A172 (cell line): ENCODE measurements at regions not wholly inside any gene's neighbourhood (a gene's known extent, or its start where the extent isn't known, plus 50 kb on each side); places are given as distances from the start of the nearest gene placed in this dataset.
A peak's percentile ranks its signal among the peaks of the same experiment; 100 is the strongest.

Experiments used
- DNase-seq: peaks from one replicate; pipeline ENCODE4 v3.0.0-alpha.2; 2015; ENCODE audit warnings: low spot score

DNA sequence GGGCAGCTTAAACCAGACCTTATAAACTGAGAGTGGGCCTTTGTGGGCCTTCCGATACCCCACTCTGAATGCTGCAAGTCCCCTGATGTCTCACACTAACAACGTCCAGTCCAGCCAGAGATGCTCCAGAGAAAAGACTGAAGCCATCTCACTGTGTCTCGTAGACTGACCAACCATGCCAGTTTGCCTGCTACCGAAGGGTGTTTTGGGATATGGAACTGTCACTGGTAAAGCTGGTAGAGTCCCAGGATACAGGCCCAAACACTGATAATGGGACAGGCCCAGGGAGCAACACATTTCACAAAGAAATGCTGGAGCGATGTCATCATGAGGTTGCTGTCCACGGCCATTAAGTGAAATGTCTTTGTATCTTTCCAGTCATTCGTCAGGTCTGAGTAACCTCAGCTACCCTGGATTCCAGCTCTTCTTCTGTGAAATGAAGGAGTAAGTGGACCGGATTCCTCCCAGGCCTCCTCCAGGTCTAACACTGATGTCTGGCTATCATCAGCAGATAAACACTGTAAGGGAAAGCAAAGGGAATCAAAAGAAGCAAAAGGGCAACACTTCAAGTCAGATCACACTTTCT lies 81.6 kb downstream of the SLC5A7 start:
- DNase-seq = no peak

DNA sequence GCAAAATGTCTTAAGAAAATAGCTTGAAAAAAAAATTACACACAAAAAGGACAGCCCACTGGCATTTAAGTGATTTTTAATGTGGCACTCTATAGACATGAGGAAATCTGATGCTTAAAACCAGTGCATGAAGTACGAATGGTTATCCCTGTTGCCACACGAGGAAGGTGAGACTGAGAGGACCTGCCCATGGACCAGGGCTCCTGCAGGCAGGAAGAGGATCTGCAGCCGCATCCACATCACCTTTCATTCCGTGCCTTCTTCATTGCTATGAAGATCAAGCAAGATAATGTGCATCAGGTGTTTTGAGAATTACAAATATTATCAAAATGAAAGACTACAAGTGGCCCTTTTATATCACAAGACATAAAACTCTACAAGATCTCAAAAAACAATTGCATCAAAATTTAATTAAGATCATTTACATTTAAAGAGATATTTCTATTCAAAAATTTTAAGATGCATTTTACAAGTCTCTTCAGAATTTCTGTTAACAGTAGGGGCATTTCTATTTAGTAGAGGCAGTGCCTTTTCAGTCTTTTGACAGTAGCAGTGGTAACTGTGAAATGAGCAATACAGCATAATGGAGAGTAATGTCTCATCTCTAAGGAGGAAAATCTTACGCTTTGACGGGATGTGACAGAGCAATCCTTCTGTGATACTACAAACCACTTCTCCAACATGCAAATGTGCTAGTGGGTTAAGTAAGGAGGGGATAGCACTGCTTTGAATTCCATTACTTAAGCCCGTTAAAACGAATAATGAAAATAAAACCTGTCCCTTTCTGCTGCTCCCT lies 83.4 kb downstream of the SLC5A7 start:
- DNase-seq = no peak

DNA sequence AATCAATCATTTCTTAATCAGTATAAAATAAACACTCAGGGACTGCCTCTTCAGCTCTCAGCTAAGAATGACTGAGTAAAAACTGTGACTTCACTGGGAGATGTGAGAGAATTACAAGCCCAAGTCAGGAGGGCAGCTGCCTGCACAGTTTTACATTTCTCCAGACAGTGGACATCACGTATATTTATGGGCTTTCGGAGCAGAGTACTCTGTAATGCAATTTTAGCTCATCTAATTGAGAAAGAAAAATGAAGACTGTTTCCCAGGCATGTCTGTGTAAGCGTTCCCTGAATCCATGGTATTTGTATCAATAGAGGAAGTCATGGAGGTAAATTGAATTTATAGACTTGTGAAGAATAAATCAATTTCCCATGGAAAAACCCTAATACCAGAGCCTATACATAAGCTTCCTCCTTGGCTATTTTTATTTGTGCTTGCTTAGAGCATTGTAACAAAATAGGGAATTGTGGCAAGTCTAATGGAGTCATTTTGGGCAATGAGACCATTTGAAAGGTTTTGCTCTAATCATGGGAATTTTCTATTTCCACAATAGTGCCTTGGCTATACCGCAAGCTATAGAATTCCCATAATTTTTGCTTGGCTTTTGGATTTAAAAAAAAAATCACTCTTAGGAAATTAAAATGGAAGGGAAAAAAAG lies 87.2 kb downstream of the SLC5A7 start:
- DNase-seq = no peak

DNA sequence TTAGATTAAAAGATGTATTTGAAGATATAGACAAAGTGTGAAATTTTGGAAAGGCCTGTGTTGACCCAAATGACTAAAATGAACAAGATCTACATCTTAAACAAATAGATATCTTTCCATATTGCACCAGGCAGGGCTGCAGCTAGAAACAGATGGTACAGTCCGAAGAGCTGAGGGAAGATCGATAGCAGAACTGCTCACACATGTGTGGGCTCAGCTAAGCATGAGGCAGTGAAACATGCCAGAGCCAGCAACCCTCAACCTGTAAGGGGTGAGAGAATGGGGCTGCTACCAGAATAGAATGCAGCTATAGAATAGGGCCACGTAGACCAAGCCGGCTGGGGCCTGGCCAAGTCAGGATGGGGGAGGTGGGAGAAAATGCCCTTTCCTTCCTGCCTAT lies 87.8 kb downstream of the SLC5A7 start:
- no peak for DNase-seq

DNA sequence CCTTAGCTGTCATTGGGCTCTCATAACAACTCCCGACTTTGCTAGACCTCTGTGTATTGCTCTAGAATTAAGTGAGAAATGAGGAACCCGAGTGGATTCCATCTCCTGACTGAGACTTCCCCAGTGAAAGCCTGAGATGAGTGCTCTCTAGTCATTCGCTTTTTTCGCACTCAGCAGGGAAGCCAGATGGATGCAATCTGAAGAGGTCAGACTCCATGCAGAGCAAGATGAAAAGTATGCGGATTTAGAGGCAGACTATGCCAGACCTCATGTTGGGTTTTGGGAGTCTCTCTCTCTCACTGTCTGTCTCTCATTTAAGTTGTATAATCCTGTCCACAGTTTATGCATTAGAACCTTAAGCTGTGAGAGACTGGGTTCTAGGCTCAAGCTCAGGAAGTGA lies 88.6 kb downstream of the SLC5A7 start:
- DNase-seq = no peak

DNA sequence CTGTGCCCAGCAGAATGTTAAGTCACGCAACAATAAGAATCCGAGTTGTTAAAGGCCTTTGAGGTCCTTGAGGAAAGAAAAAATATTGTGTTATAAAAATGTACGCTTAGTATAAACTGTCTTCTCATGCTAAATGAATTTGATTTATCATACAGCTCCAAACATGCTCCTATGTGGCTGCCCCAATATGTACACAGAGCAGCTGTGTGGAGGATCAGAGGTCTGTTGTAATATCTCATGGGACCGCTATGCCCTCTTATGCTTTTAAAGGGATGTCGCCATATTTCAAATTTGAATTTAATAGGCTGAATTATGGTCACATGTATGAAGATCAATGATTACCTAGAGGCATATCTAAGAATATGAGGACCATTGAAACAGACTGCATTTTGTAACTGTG lies 90.2 kb downstream of the SLC5A7 start:
- DNase-seq = no peak

DNA sequence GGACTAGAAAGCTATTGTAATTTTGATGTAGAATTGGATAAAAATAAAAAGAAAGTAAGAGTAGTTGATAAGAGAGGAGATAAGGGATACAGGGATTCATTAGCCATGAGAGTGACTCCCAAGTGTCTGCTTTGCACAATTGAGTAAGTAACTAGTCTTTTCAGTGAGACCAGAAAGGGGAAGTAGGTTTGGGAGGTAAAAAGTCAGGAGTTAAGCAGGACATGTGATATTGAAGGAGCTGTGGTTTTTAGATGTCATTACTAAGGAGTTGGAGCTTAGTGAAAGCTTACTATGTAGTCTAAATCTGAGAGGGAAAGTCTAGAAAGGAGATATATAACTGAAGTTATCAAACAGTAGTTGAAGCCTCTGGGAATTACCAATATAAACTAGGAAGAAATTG lies 93.4 kb downstream of the SLC5A7 start:
- no peak for DNase-seq

DNA sequence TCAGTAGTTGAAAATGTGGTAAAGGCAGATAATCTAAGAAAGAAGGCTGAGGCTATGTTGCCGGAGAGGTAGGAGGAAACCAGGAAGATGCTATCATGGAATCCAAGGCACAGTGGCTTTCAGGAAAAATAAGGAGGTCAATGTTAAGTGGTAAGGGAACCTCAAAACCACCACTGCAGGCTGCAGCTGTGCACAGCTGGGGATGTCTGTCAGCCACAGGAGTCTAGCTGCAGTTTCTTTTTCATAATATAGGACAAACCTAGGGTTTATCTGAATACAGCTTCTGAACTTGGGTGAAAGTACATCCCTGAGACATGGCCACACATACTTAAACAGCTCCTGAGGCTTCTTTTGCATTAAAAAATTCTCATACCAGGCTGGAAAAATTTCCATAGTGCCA lies 93.9 kb downstream of the SLC5A7 start:
- no peak for DNase-seq

DNA sequence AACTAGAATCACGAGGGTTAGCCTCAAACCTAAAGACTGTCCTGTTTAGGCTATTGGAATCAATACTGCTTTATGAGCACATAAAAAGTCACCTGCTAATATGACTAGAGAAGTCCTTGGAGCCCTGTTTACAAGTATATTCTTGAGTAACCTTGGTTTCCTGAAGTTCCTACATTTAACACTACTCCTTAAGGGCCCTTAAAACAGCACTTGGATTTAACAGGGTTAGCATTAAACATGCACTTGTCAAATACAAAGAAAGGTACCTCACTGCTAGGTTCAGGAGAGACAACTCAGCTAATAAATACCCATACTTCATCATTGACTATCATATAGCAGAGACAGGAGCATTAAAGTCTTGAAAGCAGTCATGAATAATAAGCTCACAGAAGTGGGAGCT lies 96.7 kb downstream of the SLC5A7 start:
- no peak for DNase-seq

DNA sequence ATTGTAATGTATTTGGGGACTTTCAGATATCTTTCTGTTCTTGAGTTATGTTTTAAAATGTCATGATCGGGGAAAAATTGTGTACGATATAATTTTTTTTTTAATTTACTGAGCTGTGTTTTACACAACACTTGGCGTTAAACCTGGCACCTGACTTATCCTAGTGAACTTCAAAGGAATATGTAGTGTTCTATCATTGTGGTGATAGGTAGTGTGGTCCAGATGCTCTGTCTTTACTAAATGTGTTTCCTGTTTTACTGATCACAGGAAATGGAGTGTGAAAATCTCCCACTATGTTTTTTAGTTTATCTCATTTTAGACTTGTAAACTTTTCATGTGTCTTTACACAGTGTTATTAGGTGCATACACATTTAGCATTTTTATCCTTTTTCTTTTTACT lies 98.0 kb downstream of the SLC5A7 start:
- DNase-seq = no peak

DNA sequence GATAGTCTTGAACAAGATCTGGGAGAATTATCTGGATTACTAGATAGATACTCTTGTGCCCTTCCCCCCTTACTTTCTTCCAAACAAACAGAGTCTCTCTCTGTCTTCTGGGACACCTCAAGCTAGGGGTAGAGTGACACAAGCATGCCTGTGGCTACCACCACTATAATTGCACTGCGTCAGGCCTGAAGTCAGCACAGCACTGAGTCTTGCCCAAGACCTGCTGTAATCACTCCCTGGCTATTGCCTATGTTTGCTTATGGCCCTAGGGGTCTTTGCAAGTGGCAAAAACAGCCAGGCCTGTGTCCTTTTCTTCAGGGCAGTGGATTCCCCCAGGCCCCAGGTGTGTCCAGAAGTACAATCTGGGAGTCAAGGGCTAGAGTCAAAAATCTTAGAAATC lies 106.6 kb downstream of the SLC5A7 start:
- DNase-seq = no peak

DNA sequence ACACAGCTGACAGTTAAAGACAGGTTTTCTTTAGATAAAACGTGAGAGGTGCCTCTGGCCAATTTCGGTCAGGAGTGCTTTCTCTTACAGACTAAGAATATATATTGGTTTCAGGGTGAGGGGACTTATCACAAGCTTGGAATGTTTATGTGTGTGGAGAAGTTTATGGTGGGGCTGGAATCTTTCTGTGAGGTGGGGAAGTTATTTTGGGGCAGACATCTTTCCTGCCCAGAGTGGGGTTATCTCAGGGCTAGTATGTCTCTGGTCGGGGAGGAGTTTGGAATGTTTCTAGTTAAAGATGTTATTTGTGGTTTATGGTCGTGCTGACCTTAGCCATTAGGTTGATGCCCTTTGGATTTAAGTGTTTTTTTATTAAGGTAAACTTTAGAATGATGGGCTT lies 115.2 kb downstream of the SLC5A7 start:
- no peak for DNase-seq

DNA sequence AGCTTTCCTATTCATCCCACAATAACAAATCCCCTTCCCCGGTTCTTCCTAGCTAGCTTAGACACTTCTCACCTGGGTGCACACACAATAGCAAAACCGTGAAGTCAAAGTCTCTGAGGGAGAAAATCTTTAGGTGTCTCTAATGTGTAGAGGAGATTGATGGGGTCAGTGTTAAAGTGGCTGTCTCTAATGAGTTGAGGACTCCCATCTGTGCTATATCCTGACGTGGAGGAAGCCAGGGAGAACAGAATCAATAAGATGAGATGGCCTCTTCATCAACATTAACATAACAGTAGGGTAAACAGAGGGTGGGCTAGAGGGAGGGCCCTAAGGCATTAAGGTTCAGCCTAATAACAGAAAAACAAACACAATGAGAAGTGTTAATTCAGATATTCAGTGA lies 120.4 kb downstream of the SLC5A7 start:
- no peak for DNase-seq

DNA sequence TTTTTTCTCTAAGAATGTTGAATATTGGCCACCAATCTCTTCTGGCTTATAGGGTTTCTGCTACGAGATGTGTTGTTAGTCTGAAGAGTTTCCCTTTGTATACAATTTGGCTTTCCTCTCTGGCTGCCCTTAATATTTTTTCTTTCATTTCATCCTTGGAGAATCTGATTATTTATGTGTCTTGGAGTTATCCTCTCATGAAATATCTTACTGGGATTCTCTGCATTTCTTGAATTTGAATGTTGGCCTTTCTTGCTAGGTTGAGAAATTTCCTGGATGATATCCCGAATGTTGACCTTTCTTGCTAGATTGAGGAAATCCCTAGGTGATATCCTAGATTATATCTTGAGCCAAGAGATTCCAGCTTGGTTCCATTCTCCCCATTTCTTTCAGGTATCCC lies 125.6 kb downstream of the SLC5A7 start:
- no peak for DNase-seq

DNA sequence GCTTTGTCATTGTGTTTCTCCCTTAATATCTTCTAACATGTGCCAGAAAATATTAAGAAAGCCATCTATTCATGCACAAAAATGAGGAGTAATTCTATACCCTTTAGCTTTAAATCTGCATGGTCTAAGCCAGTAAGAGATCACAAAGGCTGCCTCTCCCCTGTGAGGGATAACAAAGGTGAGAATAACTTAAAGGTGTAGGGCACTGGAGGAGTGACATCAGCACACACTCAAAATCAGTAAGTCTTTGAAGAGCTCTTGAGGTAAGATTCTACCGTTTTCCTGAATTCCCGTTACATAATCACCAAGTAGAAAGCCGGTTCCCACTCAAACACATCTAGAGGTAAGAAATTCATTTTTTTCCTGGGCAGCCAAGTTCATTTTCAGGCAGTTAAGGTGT lies 123.9 kb upstream of the SULT1C3 start:
- DNase-seq = no peak

DNA sequence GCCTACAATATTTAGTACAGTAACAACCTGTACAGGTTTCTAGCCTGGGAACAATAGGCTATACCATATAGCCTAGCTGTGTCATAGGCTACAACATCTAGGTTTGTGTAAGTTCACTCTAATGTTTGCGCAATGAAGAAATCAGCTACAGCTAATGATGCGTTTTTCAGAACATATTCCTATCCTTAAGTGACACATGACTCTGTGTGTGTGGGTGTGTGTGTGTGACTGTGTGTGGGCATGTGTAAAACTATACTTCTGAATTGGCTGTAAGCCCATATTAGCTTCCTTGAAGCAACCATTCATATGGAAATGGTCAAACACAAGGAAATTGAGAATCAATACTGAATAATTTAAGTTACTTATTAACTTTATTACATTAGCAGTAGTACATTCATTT lies 120.8 kb upstream of the SULT1C3 start:
- DNase-seq = no peak

DNA sequence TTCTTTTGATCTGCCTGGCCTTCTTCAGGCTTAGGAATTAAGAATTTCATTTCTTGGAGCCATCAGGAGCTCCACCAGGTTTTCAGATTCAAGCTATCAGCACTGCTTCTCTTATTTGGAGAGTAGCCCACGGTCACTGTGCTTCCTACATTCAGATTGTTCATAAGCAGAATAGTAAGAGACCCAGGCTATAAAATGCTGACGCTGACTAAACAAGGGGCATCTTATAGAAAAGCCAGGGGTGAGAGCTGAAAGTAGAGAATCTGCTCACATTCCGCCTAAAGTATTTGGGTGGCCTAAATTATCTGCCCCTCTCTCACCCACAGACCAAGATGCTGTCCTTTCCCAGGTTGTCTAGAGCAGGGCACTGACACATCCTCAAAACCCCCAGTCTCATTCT lies 120.3 kb upstream of the SULT1C3 start:
- DNase-seq = no peak

DNA sequence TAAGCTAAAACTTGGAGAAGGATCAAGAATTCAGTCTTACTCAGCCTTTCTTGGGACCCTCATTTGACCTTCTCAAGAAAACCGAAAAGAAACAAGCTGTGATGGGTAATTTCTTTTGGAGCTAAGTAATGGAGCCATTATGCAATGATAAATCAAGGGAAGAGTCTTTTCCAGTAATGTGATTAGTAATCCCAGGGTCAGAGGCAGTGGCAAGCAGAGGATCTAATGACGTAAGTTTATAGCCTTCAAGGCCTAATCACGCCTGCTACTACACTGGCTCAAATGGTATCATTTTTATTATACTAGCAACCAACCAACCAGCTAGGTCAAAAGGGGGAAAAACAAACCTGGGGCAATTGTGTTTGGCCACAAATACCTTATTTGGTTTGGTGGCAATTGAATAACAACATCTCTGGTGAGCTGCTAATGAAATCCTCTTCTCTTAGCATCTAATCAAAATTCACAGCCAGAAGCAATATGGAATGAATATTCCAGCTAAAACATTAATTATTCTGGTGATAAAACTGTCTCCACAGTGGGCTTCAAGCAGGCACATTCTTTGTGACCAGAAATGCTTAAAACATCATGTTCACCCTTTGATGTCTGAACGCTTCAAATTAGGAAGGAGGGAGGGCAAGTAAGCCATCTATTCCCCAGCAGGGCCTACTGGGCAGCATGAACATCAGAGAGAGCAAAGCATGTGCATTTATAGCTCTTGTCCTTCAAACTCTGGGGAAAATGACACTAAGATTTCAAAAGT lies 114.9 kb upstream of the SULT1C3 start:
- DNase-seq = no peak

DNA sequence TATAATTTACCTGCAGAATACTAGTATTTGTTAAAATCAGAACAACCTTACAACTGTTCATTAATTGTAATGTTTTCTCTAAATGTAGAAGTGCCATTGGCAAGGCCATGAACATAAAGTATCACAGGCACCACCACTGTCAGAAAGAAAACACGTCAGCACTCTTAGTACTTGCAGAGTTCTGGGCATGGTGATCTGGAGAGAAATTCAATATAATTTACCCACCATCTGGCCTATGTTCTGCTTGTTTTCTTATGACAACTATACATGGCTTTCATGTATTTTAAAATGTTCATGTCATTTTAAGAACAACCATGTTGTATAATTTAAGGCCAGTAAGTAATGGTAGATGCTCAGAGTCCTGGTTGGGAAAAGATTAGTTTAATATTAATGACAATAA lies 114.2 kb upstream of the SULT1C3 start:
- no peak for DNase-seq

DNA sequence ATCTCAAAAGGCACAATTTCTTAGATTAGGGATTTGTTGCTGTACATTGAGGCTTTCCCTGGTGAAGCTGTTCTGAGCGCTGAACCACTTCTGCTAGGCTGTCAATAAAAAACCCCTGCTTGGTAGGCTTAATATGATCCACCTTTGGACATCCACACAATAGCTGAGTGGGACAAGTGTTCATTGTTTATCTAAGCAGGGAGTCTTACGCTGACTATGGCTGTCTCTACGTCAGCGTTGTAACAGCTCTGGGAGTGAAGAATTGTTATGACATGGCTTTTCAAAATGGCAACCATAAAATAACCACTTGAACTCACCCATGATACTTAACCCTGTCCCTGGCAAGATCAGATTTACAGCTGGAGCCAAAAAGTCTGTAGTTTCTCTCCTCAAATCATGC lies 111.5 kb upstream of the SULT1C3 start:
- no peak for DNase-seq

DNA sequence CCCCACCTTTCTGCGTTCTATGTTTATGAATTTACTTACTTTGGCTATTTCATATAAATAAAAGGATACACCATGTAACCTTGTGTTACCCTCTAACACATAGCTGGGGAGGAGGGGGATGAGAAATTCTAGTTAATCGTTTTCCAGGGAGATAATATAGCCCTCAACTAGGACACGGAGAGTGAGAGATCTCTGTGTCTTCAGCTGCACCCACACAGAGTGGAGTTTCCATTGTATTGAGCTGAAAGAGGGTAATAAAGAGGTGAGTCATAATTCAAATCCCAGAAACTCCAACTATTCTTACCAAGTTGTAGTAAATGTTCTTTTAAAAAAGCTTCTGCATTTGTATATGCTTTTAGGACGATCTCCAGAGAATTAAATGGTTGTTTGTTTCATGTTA lies 110.1 kb upstream of the SULT1C3 start:
- no peak for DNase-seq

DNA sequence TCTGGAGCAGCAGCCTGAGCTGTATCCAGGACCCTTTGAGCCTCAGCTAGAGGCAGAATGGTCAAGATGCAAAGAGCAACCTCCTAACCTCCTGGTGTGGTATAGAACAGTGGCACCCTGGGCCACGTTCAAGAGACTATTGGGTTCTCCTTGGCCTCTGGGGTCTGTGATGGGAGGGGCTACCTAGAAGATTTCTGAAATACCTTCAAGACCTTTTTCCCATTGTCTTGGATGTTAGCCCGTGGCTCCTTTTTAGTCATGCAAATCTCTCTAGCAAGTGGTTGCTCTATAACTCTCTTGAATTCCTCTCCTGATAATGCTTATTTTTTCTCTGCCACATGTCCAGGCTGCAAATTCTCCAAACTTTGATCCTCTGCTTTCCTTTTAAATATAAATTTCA lies 106.3 kb upstream of the SULT1C3 start:
- DNase-seq = no peak

DNA sequence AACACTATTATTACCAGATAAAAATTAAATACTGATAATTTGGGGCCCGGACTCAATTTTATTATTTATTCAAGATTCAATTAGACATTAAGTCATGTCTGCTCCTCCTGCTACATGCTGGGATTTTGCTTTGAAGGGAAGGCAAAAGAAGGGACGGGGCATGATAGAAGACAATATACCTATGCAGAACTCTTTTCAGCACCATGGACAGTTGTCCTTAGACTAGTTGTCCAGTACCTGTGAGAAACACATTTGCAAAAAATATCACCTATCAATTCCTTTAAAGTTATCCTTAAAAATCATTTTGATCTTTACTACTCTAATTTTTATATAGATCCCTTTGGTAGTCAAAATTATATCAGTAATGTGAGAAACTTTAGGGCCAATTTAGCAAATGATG lies 100.2 kb upstream of the SULT1C3 start:
- DNase-seq = peak; percentile 55
